NCI-H146 treated with DMSO at 0.1 percent for 48 hours (cell line): ENCODE measurements at regions not wholly inside any gene's neighbourhood (a gene's known extent, or its start where the extent isn't known, plus 50 kb on each side); places are given as distances from the start of the nearest gene placed in this dataset.
"Not testable (repeated sequence)": the region's sequence is repeated elsewhere in the genome, so short reads cannot be mapped to it uniquely, and the experiment has no call there.

Experiments used
- DNase-seq: peaks from one replicate; lab custom pipeline; 2025; ENCODE audit not compliant: unreplicated experiment; lab: John Stamatoyannopoulos, UW

GRCh38 chr2:122528958-122529705 lies 773.7 kb downstream of the TSN start:
- no peak for DNase-seq

GRCh38 chr2:122530814-122531213 lies 775.4 kb downstream of the TSN start:
- no peak for DNase-seq

DNA sequence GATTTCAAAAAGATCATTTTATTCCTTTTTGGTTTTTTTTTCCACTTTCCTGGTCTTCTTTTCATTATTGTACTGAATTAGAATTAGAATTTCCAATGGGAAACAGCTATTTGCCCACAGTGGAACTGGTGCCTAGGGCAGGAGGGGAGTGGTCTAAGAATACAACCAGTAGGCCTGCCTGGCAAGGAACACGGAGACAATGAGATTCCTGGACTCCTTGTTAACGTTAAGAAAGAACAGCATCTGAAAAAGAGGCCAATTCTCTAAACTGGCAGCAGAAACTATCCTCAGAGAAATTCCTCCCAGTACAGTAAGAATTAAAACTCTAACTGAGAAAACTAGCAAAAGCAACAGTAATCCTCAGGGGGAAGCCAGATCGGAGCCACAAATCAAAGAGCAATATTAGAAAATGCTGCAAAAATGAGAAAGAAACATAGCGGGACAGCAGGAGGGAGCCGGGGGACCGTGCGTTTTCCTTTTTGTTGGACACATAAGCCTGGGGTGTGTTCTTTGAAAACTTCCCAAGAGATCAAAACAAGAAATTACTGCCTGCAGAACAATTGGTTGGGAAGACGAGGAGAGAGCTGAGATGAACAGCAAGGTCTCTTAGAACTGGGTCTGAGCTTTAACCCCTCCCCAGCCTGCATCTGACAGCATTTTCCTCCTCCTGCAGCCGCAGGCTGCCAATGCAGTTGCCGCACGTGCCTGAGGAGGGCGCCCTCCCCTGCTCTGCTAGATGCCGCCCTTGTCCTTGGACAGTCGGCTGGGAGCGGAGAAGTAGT lies 776.0 kb downstream of the TSN start:
- no peak for DNase-seq

GRCh38 chr2:122532072-122532344 lies 776.6 kb downstream of the TSN start:
- no peak for DNase-seq

DNA sequence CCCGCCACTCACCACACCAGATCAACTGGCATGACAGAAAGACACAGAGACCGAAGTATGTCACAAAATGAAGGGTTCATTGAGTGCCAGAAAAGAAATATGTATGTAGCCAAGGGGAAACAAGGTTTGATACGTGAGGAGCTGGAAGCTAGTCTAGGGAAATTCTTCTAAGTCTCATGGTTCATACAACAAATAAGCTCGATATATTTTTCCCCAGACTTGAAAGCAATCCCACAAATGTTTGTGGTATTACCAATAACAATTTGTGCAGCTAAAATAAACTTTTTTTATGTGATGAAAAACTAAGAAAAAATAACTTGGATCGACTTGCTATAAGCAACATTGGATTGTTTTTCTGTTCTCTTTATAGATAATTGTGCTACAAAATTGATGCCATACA lies 777.0 kb downstream of the TSN start:
- no peak for DNase-seq

- DNase-seq = no peak
Observed at GRCh38 chr2:122535960-122536505, 780.6 kb downstream of the TSN start.

DNA sequence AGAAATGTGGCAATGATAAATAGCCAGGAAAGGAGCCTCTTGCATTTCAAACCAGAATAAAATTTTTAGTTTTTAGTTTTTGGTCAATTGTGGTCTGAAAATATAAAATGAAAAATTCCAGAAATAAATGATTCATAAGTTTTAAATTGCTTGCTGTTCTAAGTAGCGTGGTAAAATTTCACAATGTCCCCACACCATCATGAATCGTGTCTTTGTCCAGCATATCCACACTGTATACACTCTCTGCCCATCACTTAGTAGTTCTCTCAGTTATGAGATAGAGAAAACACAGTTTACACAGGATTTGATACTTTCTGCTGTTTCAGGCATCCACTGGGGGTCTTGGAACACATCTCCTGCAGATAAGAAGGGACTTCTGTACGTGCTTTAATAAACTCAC lies 783.9 kb downstream of the TSN start:
- no peak for DNase-seq

DNA sequence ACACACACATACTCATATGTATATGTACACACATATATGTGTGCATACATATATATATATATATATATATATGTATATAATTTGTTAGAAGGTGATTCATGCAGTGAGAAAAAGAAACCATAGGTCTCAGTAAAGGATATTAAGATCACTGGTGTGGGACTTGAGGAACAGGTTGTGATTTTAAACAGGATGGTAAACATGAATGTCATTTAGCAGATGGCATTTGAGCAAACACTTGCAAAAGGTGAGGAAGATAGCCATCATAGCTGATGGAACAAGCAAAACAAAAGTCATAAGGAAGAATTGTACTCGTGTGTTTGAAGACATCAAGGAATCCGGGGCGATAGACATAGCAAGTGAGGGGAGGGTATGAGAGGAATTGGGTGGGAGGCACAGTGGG lies 784.5 kb downstream of the TSN start:
- no peak for DNase-seq

- no peak for DNase-seq
Observed at GRCh38 chr2:122542236-122542635, 786.8 kb downstream of the TSN start.

GRCh38 chr2:122542646-122543045 lies 787.2 kb downstream of the TSN start:
- DNase-seq = no peak

- no peak for DNase-seq
Observed at GRCh38 chr2:122543815-122544214, 788.4 kb downstream of the TSN start.

DNA sequence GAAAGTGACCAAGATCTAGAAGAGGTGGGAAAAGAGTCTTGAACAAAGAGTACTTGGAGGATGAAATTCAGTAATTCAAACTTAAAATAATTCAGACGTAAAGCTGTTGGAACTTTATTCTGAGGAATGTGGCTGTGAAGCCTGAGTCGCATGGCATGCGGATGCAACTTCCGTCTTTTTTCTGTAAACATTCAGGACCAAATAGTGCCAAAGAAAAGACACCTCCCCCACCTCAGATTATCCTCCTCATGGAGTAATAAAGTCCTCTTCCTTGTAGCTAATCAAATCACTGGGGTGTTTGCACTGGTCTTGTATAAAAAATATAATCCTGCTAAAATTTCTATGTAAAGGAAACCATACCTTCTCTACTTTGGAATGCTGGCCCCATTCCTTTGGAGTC lies 790.4 kb downstream of the TSN start:
- DNase-seq = no peak

DNA sequence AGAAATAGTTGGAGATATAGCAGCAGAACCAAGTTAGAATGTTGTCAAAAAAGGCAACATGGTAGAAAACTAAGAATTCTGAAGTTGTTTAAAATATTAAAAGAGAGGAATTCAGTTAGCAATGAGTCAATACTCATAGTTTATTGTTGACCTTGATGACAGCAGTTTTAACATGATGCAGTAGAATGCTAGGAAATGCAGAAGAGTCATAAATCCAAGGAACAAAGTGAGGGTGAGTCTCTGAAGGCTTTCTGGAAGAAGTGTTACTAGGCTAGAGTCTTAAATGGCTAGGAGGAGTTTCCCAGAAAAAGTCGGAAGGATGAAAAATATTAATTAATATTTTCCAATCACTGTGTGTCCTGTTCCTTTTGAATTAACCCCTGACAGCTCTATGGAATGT lies 807.3 kb downstream of the TSN start:
- DNase-seq = no peak

DNA sequence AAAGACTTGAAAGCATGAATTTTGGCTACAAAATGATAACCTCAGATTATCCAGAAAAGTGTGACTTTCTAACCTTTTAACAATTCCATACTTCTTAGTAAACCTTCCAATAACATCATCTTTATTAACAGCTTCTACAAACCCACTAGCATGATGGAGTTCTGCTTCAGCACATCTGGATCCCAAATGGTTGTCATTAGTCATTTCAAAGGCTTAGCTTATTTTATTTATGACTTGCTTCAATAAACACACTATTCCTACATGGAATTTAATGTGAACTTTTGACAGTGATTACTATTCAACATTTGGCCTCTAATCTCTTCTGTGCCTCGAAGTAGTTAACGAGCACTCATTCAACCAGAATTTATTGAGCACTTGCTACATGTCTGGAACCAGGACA lies 808.3 kb downstream of the TSN start:
- DNase-seq = no peak

DNA sequence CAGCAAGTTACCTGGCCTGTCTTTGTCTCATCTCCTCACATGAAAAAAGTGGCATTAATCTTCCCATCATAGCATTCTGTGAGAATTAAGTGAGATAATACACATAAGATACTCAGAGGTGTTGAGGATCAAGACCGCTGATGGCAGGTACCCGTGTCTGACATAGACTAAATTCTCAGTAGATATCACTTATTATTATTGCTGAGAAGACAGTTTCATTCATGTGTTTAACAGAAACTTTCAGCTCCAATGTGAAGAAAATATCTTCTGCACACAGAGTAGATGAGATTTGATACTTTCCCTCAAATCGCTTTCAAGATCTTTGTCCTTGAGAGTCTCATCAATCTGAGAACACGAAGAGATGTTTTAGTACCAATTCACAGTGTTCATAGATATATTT lies 809.4 kb downstream of the TSN start:
- DNase-seq = no peak

GRCh38 chr2:122565364-122565763 lies 809.9 kb downstream of the TSN start:
- DNase-seq = no peak

- no peak for DNase-seq
Observed at GRCh38 chr2:122570641-122571040, 815.2 kb downstream of the TSN start.

DNA sequence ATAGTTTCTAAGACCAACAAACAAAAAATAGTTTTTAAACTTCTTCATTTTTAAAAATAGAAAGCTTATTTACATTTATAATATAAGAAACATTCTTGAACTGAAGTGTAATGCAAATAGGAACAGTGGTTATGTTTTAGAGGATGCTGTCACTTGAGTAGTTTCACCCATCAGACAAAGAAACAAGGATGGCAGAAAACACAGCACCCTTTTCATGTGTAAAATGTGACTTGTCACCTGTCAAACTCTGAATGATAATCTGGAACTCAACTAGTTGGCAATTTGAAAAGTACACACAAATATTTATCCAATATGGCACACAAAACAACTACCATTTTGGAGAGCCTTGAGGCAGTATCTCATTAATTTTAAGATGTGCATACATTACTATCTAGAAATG lies 816.0 kb downstream of the TSN start:
- DNase-seq = not testable (repeated sequence)

GRCh38 chr2:122575076-122575475 lies 819.6 kb downstream of the TSN start:
- no peak for DNase-seq

GRCh38 chr2:122583159-122583917 lies 827.9 kb downstream of the TSN start:
- no peak for DNase-seq

DNA sequence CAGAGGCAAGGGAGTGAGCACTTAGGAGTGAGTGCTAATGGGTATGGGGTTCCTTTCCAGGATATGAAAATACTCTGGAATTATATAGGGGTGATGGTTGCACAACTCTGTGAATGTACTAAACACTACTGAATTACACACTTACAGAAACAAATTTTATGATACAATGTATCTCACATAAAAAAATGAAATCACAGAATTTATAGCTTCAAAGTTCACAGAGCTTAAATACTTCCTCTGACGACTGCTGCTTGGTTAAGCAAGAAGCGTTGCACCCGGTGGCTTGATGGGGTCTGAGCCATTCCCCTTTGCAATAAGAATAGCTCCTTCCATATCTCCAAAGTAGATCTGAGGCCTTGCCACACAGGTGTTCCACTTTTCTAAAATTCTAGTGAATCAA lies 835.1 kb downstream of the TSN start:
- no peak for DNase-seq

DNA sequence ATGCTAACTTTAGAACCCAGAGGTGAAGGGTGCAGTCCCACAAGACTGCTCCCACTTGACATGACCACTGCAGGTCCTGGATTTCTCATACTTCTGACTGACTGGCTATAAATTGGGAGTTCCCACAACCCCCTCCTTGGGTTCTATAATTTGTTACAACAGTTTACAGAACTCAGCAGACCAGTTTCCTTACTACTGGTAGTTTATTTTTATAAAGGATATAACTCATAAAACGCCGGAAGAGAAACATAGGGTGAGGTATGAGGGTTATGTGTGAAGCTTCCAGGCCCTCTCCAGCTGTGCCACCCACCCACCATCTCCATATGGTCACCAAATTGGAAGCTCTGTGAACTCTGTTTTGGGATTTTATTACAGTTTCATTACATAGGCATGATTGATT lies 839.6 kb downstream of the TSN start:
- DNase-seq = no peak
